GM18502 (cell line): ENCODE measurements at regions not wholly inside any gene's neighbourhood (a gene's known extent, or its start where the extent isn't known, plus 50 kb on each side); places are given as distances from the start of the nearest gene placed in this dataset.
"Not testable (repeated sequence)": the region's sequence is repeated elsewhere in the genome, so short reads cannot be mapped to it uniquely, and the experiment has no call there.

Experiments used
- ATAC-seq: cut with Tn5 transposase; IDR thresholded peaks from one replicate; pipeline ENCODE4 v1.9.1; 2021; ENCODE audit warnings: mild to moderate bottlenecking; ENCODE audit not compliant: unreplicated experiment, poor library complexity

DNA sequence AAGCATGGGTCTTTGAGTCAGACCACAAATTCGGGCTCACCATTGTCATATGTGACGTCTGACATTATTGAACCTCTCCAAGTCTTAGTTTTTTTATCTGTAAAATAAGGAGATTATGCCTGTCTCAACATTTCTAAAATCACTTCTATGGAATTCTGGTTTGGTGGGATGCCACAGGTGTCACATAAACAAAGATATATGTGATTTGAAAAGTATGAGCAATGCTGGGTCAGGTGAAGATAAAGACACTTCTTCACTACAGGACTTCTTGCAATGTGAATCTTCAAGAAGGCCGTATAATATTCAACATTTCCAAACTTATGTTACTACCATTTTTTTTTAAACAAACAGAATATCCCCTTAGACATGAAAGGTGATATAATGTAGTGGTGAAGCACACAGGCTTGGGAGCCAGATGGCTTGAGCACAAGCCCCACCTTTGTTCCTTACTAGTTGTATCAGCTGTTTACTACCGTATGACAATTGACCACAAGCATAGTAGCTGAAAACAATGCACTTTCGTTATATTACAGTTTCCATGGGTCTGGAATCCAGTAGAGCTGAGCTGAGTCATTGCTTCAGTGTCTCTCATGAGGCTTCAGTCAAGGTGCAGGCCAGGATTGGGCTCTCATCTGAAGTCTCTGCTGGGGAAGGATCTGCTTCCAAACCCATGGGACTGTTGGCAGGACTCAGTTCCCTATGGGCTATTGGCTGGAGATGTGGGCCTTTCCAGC lies 87.7 kb downstream of the UTP18 start:
- no peak for ATAC-seq

DNA sequence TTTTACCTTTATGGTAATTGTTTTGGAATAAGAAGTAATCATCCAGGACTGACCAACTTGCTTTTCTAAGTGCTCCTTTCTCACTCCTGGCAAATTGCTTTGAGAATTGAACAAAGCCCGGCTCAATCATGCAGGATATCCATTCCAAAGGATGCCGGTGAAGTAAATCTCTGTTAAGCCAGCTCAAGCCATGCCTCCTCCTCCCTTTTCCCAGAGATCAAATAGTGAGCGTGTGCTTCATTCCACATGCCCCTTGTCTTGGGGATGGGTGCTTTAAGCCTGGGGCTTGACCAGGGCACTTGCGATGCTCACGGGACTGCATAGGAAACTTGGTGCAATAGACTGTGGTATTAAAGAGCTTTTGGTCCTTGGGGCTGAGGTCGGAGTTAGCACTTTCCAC lies 90.7 kb downstream of the UTP18 start:
- ATAC-seq, result no peak

- no peak for ATAC-seq
Observed at GRCh38 chr17:51351890-51352289, 91.5 kb downstream of the UTP18 start.

- no peak for ATAC-seq
Observed at GRCh38 chr17:51352798-51353197, 92.5 kb downstream of the UTP18 start.

DNA sequence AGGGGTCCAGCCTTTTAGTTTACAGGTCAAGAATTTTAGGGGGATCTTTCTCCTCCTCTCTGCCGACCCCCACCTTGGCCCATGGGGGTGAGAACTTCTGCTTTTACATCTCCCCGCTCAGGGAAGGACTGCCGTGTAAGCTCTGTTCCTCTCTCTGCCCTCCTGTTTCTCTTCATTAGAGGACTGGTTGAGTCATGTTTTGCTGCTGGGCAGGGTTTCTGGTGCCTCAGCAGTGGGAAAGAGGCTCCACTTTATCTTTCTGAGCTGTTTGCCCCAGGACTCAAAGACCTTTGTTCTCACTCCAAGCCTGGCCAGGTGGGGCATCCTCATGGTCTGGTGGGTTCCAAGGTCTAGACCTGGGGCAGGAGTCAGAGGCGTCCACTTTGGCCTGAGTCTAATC lies 93.0 kb downstream of the UTP18 start:
- no peak for ATAC-seq

- ATAC-seq, result no peak
Observed at GRCh38 chr17:51354936-51355335, 94.6 kb downstream of the UTP18 start.

DNA sequence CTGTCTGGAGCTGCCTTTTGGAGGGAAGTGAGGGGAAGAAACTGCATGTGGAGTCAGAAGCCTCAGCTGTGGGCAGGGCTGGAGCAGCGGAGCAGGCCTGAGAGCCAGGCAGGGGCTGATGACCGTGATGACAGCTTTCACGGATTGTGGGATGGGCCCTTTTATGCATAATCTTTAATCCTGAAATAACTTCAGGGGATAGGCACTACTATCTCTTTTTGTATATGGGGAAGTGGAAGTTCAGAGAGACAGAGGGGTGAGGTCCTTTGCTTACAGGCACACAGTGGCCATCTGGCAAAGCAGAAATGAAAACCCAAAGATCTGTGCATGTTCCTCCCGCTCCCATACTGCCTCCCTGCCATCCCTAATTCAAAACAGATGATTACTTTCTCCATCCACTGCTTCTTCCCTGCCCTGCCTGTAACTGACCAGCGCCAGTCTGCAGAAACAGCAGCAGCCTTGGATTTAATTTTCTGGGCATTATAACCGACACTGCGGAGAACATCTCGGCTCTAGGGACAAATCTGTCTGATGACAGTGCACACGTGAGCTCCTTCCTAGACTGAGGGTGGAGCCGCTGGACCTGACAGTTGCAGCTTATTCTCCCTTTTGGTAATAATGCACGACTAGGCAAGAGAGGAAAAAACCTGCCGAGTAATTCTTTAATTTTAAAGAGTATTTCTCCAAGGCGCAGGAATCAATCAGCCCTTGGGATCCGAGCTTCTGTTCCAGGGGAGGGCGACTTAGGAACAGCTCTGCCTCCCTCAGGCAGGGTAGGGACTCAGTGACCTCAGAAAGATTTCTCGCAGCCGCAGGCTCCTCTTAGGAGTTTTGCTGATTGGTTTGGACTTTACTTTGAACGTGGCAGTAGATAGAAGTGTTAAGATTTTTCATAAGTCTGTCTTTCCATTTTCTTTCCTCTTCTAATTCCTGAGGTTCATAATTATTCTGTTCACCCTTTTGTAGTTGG lies 95.4 kb downstream of the UTP18 start:
- ATAC-seq, result no peak

GRCh38 chr17:51359055-51359454 lies 98.7 kb downstream of the UTP18 start:
- no peak for ATAC-seq

GRCh38 chr17:51362811-51363585 lies 102.7 kb downstream of the UTP18 start:
- no peak for ATAC-seq

GRCh38 chr17:51365090-51365489 lies 104.7 kb downstream of the UTP18 start:
- no peak for ATAC-seq

DNA sequence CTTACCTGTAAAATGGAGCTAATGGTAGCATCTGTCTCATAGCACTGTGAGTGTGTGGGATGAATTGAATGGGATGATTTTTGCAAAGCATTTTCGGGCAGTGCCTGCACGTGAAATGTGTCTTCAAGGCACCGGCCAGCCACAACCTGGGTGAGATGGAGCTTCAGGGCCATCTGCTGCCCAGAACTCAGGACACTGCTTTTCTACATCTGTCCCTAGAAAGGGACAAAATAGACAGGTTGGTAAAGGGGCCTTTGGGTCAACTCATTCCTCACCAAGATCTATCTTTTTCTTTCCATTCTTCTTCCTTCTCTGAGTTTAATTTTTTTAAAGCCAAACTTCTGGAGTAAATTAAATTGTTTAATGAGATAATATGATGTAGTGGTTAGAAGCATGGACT lies 106.5 kb downstream of the UTP18 start:
- ATAC-seq, result no peak

DNA sequence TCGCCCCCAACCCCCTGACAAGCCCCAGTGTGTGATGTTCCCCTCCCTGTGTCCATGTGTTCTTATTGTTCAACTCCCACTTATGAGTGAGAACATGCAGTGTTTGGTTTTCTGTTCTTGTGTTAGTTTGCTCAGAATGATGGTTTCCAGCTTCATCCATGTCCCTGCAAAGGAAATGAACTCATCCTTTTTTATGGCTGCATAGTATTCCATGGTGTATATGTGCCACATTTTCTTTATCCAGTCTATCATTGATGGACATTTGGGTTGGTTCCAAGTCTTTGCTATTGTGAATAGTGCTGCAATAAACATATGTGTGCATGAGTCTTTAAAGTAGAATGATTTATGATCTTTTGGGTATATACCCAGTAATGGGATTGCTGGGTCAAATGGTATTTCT lies 107.5 kb downstream of the UTP18 start:
- not testable (repeated sequence) for ATAC-seq

DNA sequence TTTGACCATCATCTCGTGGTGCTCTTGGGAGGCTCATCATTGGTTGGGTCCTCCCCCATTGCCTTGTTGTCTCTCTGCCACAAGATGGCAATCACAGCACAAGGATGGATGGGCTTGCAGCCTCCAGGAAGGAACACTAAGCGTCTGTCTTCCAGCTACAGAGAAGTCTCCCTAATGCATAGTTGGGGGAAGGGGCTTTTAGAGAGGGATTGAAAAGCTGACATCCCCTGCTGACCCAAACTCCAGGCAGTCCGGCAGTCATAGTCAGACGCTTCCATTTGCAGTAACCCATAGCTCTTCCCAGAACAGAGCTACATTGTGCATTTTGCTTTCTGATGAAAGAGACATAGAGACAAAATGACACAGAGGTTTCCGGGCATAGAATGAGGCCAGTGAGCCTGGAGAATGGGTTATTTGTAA lies 111.4 kb downstream of the UTP18 start:
- no peak for ATAC-seq

DNA sequence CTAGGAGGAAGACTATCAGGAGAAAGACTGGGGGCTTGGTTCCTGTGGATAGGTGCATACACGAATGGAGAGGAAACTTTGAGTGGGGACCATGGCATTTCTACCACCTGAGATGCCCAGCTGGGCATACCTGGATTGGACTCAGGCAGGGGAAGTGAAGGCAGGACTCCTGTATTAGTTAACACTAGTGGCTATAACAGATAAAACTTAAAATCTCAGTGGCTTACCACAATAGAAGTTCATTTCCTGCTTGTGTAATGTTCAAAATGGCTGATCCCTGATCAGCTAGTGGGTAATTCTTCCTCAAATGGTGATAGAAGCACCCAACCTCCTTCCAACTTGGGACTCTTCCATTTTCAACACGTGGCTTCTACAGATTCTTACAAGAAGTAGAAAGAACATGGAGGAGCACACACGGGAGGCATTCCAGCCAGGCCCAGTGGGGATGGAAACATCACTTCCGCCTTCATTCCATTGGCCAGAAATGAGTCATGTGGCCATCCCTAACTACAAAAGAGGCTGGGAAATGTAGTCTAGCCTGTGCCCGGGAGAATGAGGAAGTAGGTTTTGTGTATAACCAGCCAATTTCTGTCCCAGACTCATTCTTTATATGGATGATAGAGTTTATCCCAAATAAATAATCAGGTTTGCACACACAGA lies 112.1 kb downstream of the UTP18 start:
- peak; percentile 99 for ATAC-seq

DNA sequence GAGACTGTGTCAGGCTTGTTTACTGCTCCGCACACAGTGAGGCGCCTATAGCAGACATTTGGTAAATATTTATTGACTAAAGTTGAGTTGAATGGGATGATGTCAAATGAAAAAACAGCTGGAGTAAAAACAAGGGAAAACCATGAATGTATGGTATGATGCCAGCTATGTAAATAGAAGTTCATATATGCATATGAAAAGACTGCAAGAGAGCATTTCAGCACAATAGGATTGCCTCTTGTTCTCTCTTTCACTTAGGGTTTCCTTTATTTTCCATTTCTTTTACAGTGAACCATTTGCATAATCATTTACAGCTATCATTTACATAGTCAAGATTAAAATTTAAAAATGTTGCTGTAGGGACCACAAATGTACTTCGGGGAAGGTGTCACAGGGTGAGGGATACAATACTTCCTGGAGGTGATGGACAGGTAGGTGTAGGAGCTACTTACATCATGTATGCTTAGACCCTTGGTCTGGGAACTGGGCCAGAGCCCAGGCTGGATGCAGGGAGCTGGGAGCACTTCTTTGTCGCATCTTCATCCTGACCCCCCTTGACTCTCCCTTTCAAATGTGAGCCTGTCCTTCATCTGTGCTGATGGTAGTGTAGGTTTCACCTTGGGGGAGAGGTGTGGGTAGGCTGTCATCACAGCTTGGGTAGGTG lies 113.3 kb downstream of the UTP18 start:
- no peak for ATAC-seq

- no peak for ATAC-seq
Observed at GRCh38 chr17:51374209-51374608, 113.9 kb downstream of the UTP18 start.

DNA sequence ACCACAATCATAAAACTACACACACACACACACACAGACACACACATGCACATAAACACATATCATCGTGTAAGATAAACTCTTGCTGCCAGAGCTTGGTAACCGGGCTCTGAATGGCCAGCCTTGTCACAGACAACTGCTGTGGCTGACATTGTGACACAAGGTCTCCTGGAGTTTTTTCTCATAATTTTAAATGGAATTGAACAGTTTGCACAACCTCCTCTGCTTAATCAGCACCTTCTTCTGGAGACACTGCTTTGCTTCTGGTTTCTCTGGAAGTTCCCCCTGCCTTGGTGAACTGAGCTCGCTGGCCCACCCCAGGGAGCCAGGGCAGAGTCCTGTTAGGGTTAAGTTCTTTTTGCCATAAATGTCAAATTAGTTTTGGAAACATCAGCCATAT lies 115.4 kb downstream of the UTP18 start:
- no peak for ATAC-seq

- ATAC-seq, result no peak
Observed at GRCh38 chr17:51376739-51377138, 116.4 kb downstream of the UTP18 start.

DNA sequence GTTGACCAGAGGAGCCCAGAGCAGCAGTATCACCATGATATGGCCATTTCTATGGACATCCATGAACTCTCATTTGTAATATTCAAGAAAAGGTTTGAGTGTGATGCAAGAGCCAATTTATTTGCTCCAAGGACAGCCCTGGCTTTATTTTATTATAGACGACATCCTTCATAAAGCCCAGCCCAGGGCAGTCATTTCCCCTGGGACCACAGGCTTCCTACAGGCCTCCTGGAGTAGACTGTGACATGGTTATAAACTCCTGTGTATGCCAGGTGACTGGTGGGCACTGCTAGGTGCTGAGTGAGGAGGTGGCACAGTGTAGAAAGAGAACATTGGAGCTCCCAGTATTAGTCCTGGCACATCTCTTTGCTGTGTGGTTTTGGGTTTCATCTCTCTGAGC lies 120.9 kb downstream of the UTP18 start:
- no peak for ATAC-seq

- no peak for ATAC-seq
Observed at GRCh38 chr17:51385208-51385607, 124.9 kb downstream of the UTP18 start.
